ENCODE measurements at regions not wholly inside any gene's neighbourhood (a gene's known extent, or its start where the extent isn't known, plus 50 kb on each side); places are given as distances from the start of the nearest gene placed in this dataset.
A peak's percentile ranks its signal among the peaks of the same experiment; 100 is the strongest.

DNA sequence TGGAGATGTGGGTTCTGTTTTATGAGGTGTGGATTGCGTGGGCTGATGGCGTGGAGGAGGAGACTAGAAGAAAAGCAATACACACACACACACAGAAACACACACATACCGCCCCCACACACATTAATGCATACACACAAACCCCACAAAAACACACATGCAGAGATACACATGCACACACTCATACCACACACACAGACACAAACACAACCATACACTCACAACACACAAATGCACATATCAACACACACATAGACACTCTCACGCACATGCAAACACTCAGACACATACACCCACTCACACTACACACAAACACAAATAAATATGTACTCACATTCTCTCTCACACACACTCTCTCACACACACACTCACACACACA, 75.7 kb upstream of the UBL3 start:
- no peak for DNase-seq (ENCODE audit: low spot score)
- no peaks in the 10 kb centered on the region for H3K9me3 ChIP-seq (ENCODE audit: low read depth, low read length, poor library complexity, severe bottlenecking)
- no peaks in the 10 kb centered on the region for H3K36me3 ChIP-seq (ENCODE audit: insufficient read depth, low read length, poor library complexity, severe bottlenecking)
- H3K27me3 ChIP-seq (replicated peaks; ENCODE audit: insufficient read depth, low read depth, low read length, poor library complexity) = no peaks in the 10 kb centered on the region
- H3K4me3 ChIP-seq (ENCODE audit: low read depth, low read length, poor library complexity, severe bottlenecking) = no peak overlapping the region
- peaks cover 4% of the 10 kb centered on the region for H3K4me1 ChIP-seq (ENCODE audit: insufficient read depth, low read length, poor library complexity, severe bottlenecking)
- intact Hi-C loops (cut with micrococcal nuclease; ENCODE audit: unreplicated experiment) = loop anchor here (10.0 kb wide), 1 partner anchor 151 kb away; no protein-coding TSS in a partner anchor
- no peak overlapping the region for H3K27ac ChIP-seq (ENCODE audit: low read depth, low read length, poor library complexity, severe bottlenecking)
- POLR2A ChIA-PET (ENCODE audit: low non-redundant PET) = no interaction called here
- BruUV-seq (replicated peaks) = no TSS peak
- TF ChIP-seq EZH2 (IDR thresholded peaks at IDR 0.05; ENCODE audit: borderline replicate concordance, low read depth, low read length, poor library complexity, severe bottlenecking) = no peak
- TF ChIP-seq, protein P1, sequence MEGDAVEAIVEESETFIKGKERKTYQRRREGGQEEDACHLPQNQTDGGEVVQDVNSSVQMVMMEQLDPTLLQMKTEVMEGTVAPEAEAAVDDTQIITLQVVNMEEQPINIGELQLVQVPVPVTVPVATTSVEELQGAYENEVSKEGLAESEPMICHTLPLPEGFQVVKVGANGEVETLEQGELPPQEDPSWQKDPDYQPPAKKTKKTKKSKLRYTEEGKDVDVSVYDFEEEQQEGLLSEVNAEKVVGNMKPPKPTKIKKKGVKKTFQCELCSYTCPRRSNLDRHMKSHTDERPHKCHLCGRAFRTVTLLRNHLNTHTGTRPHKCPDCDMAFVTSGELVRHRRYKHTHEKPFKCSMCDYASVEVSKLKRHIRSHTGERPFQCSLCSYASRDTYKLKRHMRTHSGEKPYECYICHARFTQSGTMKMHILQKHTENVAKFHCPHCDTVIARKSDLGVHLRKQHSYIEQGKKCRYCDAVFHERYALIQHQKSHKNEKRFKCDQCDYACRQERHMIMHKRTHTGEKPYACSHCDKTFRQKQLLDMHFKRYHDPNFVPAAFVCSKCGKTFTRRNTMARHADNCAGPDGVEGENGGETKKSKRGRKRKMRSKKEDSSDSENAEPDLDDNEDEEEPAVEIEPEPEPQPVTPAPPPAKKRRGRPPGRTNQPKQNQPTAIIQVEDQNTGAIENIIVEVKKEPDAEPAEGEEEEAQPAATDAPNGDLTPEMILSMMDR (conservative IDR thresholded peaks at IDR 0.05; ENCODE audit: low read depth, low read length) = no peak
- CTCF ChIA-PET = no interaction called here

DNA sequence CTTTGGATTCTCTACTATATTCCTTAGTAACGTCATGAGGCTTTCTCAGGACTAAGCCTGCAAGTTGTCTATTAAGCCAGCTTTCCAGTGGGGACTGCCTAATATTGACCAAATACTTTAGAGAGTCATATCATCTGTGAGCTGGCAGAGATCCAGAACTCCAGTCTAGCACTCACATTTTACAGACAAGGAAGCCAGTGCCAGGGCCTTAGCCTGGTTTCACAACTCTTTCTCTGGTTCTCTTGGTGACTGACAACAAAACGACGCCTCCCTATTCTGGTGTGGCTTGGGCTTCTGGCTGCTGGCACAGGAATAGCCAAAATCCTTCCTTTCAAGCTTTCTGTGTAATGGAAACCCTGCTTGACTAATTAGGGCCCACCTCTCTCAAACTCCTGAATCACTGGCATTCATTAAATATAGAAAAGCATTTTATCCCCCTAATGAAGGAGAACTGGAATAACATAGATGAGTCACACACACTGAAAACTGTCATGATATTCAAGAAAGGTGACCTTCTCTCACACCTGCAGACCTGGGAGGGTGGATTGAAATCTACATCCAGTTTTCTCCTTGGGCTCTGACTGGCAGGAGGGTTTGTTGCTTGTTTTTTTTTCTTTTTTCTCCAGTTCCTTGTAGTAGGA, 75.2 kb upstream of the UBL3 start:
- peak; percentile 68 for DNase-seq (ENCODE audit: low spot score)
- no peak overlapping the region for H3K27ac ChIP-seq (ENCODE audit: low read depth, low read length, poor library complexity, severe bottlenecking)
- H3K36me3 ChIP-seq (ENCODE audit: insufficient read depth, low read length, poor library complexity, severe bottlenecking) = no peaks in the 10 kb centered on the region
- ChIA-PET POLR2A (ENCODE audit: low non-redundant PET) (interaction anchor here (0.6 kb wide), 3 partner anchors 17 to 170 kb away, joined by 3 to 6 read pairs (median 3); no protein-coding TSS in a partner anchor), CTCF (interaction anchor here (0.6 kb wide), 1 partner anchor 83 kb away, joined by 3 read pairs; no protein-coding TSS in a partner anchor)
- TF ChIP-seq, protein P1 (conservative IDR thresholded peaks at IDR 0.05; ENCODE audit: low read depth, low read length) = no peak
- no peak for TF ChIP-seq EZH2 (IDR thresholded peaks at IDR 0.05; ENCODE audit: borderline replicate concordance, low read depth, low read length, poor library complexity, severe bottlenecking)
- peaks cover 4% of the 10 kb centered on the region for H3K4me1 ChIP-seq (ENCODE audit: insufficient read depth, low read length, poor library complexity, severe bottlenecking)
- intact Hi-C loops (cut with micrococcal nuclease; ENCODE audit: unreplicated experiment) = loop anchor here (10.0 kb wide), 1 partner anchor 151 kb away; no protein-coding TSS in a partner anchor
- H3K27me3 ChIP-seq (replicated peaks; ENCODE audit: insufficient read depth, low read depth, low read length, poor library complexity) = no peaks in the 10 kb centered on the region
- no peak overlapping the region for H3K4me3 ChIP-seq (ENCODE audit: low read depth, low read length, poor library complexity, severe bottlenecking)
- no TSS peak for BruUV-seq (replicated peaks)
- H3K9me3 ChIP-seq (ENCODE audit: low read depth, low read length, poor library complexity, severe bottlenecking) = no peaks in the 10 kb centered on the region

DNA sequence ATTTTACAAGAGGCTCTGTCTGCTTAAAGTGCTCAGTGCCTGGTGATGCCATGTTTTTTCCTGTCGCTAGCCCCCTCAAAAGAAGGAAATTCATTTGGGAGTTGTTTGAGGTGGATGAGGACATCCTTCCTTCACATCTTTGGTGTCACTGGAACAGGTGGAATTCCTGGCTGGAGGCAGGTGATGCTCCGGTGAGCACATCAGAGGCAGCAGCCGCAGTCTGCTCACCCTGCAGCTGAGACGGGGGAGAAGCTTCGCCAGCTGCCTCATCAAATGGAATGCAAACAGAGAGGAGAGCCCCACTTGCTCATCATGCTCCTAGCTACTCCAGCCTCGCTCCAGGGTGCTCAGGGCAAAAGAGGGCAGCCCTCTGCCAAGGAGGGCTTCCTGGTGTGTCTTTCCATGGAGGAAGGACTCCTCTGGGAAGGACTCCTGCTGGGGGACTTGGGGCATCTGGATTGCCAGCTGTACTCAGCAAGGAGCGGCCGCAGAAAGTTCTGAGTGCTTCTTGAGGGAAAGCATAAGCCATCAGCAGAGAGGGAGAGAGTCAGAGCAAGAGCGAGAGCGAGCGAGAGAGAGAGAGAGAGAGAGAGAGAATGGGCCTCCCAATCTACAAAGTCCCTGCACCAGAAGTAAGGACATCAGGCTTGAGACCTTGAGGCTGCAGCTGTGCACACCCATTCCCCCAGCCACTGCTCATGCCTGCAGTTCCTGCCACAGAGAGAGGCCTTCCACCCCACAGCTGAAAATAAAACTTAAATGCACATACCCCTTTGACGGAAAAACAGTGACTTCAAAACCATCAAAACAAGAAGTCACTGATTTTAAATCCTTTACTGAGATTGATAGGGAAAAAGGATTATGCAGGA, 74.3 kb upstream of the UBL3 start:
- POLR2A ChIA-PET (ENCODE audit: low non-redundant PET) = interaction anchor here (0.6 kb wide), 3 partner anchors 18 to 169 kb away, joined by 3 to 6 read pairs (median 3); no protein-coding TSS in a partner anchor
- no peak overlapping the region for H3K27ac ChIP-seq (ENCODE audit: low read depth, low read length, poor library complexity, severe bottlenecking)
- intact Hi-C loops (cut with micrococcal nuclease; ENCODE audit: unreplicated experiment) = loop anchor here (10.0 kb wide), 1 partner anchor 150 kb away; no protein-coding TSS in a partner anchor

More for the DNA sequence above, 74.3 kb upstream of the UBL3 start:
- H3K27me3 ChIP-seq (replicated peaks; ENCODE audit: insufficient read depth, low read depth, low read length, poor library complexity) = no peaks in the 10 kb centered on the region
- H3K9me3 ChIP-seq (ENCODE audit: low read depth, low read length, poor library complexity, severe bottlenecking) = no peaks in the 10 kb centered on the region
- H3K4me1 ChIP-seq (ENCODE audit: insufficient read depth, low read length, poor library complexity, severe bottlenecking) = peaks cover 4% of the 10 kb centered on the region
- no TSS peak for BruUV-seq (replicated peaks)
- CTCF ChIA-PET = interaction anchor here (0.6 kb wide), 1 partner anchor 82 kb away, joined by 3 read pairs; no protein-coding TSS in a partner anchor
- H3K36me3 ChIP-seq (ENCODE audit: insufficient read depth, low read length, poor library complexity, severe bottlenecking) = no peaks in the 10 kb centered on the region
- TF ChIP-seq EZH2 (IDR thresholded peaks at IDR 0.05; ENCODE audit: borderline replicate concordance, low read depth, low read length, poor library complexity, severe bottlenecking) = no peak
- TF ChIP-seq, protein P1 (conservative IDR thresholded peaks at IDR 0.05; ENCODE audit: low read depth, low read length) = no peak; the same call in 1 of the 2 replicates
- no peak overlapping the region for H3K4me3 ChIP-seq (ENCODE audit: low read depth, low read length, poor library complexity, severe bottlenecking)
- no peak for DNase-seq (ENCODE audit: low spot score)
